MCF 10A (cell line): ENCODE measurements at regions not wholly inside any gene's neighbourhood (a gene's known extent, or its start where the extent isn't known, plus 50 kb on each side); places are given as distances from the start of the nearest gene placed in this dataset.
A peak's percentile ranks its signal among the peaks of the same experiment; 100 is the strongest.
"Not testable (repeated sequence)": the region's sequence is repeated elsewhere in the genome, so short reads cannot be mapped to it uniquely, and the experiment has no call there.

Source experiments
- BruUV-seq: library from RNA; stranded (reverse); fragments of 400-500 nt; replicated peaks from 2 replicates; lab custom pipeline; 2021; lab: Mats Ljungman, UMichigan
- CTCF ChIA-PET: fragments of 300-600 bp; sonication (Branson Sonifier 250); formaldehyde crosslinking; extraction: SDS; loops from one replicate; lab custom pipeline; 2021; ENCODE audit warnings: antibody characterized with exemption, inconsistent platforms; lab: Yijun Ruan, JAX
- POLR2A ChIA-PET: fragments of 300-600, 350-650 bp; sonication (Branson Sonifier 250); formaldehyde crosslinking; extraction: SDS; loops from one replicate; lab custom pipeline; 2020; ENCODE audit warnings: antibody characterized with exemption, inconsistent platforms; lab: Yijun Ruan, JAX
- DNase-seq: peaks from one replicate; pipeline ENCODE4 v3.0.0-alpha.2; 2018; ENCODE audit not compliant: unreplicated experiment
- H3K27ac Mint-ChIP-seq: one replicate; pipeline ENCODE4 v1.8.0; 2022; ENCODE audit warnings: mild to moderate bottlenecking, low read depth, mixed read lengths; ENCODE audit not compliant: unreplicated experiment
- H3K27me3 Mint-ChIP-seq: one replicate; pipeline ENCODE4 v1.8.0; 2022; ENCODE audit warnings: mixed read lengths; ENCODE audit not compliant: insufficient read depth, unreplicated experiment
- H3K36me3 Mint-ChIP-seq: one replicate; pipeline ENCODE4 v1.8.0; 2022; ENCODE audit warnings: mild to moderate bottlenecking, moderate library complexity, mixed read lengths; ENCODE audit not compliant: insufficient read depth, unreplicated experiment
- H3K4me1 Mint-ChIP-seq: one replicate; pipeline ENCODE4 v1.8.0; 2022; ENCODE audit warnings: mixed read lengths; ENCODE audit not compliant: insufficient read depth, unreplicated experiment
- H3K4me3 Mint-ChIP-seq: one replicate; pipeline ENCODE4 v1.8.0; 2022; ENCODE audit warnings: mild to moderate bottlenecking, moderate library complexity, mixed read lengths; ENCODE audit not compliant: unreplicated experiment
- H3K9me3 Mint-ChIP-seq: one replicate; pipeline ENCODE4 v1.8.0; 2022; ENCODE audit warnings: mixed read lengths; ENCODE audit not compliant: unreplicated experiment
- CTCF ChIP-seq: fragments of 200-600 bp; IDR thresholded peaks from one replicate; pipeline ENCODE4 v1.8.0; 2022; ENCODE audit warnings: antibody characterized with exemption, mild to moderate bottlenecking; ENCODE audit not compliant: unreplicated experiment
- intact Hi-C: fragments of 100-400 bp; cut with micrococcal nuclease; formaldehyde crosslinking; loops from 2 replicates; pipeline ENCODE4 v1.14.1; 2022

GRCh38 chr14:55858604-55859003 lies 259.6 kb upstream of the PELI2 start:
- H3K4me1 Mint-ChIP-seq, result no peaks in the 10 kb centered on the region
- no peak for TF ChIP-seq CTCF
- BruUV-seq, result no TSS peak
- ChIA-PET POLR2A (no interaction called here), CTCF (no interaction called here)
- intact Hi-C loops, result no loop called here
- H3K9me3 Mint-ChIP-seq, result peaks cover 27% of the 10 kb centered on the region
- H3K27ac Mint-ChIP-seq, result no peak overlapping the region
- no peak for DNase-seq
- H3K36me3 Mint-ChIP-seq, result no peaks in the 10 kb centered on the region
- no peak overlapping the region for H3K4me3 Mint-ChIP-seq
- H3K27me3 Mint-ChIP-seq, result no peaks in the 10 kb centered on the region

- intact Hi-C loops, H3K4me3 Mint-ChIP-seq, H3K4me1 Mint-ChIP-seq, BruUV-seq, H3K27me3 Mint-ChIP-seq, H3K36me3 Mint-ChIP-seq, H3K27ac Mint-ChIP-seq, DNase-seq: not testable (repeated sequence)
- POLR2A ChIA-PET, result interaction anchor here (1.0 to 1.3 kb wide), 2 partner anchors 9 to 10 kb away, joined by 3 read pairs; no protein-coding TSS in a partner anchor
- peaks cover 27% of the 10 kb centered on the region for H3K9me3 Mint-ChIP-seq
- CTCF ChIA-PET, result interaction anchor here (0.7 kb wide), 1 partner anchor 565 kb away, joined by 4 read pairs; no protein-coding TSS in a partner anchor
These were observed 256.6 kb upstream of the PELI2 start for GRCh38 chr14:55861561-55861960.

DNA sequence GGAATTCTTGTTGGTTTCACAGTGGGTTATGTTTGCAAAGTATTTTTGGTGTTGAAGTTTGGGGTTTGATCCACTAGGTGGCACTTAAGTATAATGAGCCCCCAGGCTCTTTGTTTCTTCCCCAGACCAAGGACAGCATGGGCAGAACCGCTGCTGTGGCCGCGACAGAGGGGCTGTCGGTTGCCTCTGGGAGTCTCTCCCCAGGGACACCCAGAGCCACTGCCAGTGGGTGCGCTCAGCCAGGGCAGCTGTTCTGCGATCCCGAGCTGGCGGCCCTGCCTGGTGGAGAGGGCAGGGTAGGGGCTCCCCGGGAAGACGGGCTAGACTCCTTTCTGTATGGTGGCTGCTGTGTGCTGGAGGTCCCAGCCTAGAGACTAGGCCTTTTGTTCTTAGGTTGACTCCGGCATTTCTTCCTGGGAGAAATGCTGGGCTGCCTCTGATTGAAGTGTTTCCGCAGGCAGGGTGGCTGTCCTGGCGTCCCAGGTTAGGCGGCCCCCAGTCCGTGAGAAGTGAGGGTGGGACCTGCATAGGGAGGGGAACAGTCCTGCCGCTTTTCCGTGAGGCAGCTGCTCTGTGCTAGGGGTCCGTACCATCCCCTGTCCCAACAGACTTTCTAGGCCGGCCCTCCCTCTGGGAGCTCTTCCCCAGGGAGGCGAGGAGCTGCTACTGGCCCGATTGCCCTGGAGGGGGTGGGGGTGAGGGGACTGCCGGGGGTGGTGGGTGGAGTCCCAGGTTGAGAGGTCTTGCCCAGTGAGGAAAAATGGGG lies 253.1 kb upstream of the PELI2 start:
- Mint-ChIP-seq H3K9me3 (peaks cover 17% of the 10 kb centered on the region), H3K27ac (no peak overlapping the region), H3K36me3 (no peaks in the 10 kb centered on the region), H3K27me3 (no peaks in the 10 kb centered on the region), H3K4me3 (no peak overlapping the region), H3K4me1 (no peaks in the 10 kb centered on the region)
- ChIA-PET POLR2A (no interaction called here), CTCF (interaction anchor here (0.5 to 1.1 kb wide), 4 partner anchors 14 to 559 kb away, joined by 3 to 4 read pairs (median 3); no protein-coding TSS in a partner anchor)
- no peak for TF ChIP-seq CTCF
- intact Hi-C loops, result loop anchor here (1.0 to 5.0 kb wide), 2 partner anchors 557 to 609 kb away; no protein-coding TSS in a partner anchor
- no TSS peak for BruUV-seq
- DNase-seq, result peak; percentile 36

- H3K36me3 Mint-ChIP-seq, result no peaks in the 10 kb centered on the region
- BruUV-seq, result no TSS peak
- POLR2A ChIA-PET, result interaction anchor here (0.7 kb wide), 1 partner anchor 38 kb away, joined by 3 read pairs; no protein-coding TSS in a partner anchor
- H3K27ac Mint-ChIP-seq, result no peak overlapping the region
- no peaks in the 10 kb centered on the region for H3K4me1 Mint-ChIP-seq
- TF ChIP-seq CTCF, result no peak
- intact Hi-C loops, result loop anchor here (5.0 kb wide), 1 partner anchor 555 kb away; no protein-coding TSS in a partner anchor
- no peak for DNase-seq
- H3K9me3 Mint-ChIP-seq, result peaks cover 7% of the 10 kb centered on the region
- H3K4me3 Mint-ChIP-seq, result no peak overlapping the region
- CTCF ChIA-PET, result interaction anchor here (2.1 kb wide), 1 partner anchor 17 kb away, joined by 5 read pairs; no protein-coding TSS in a partner anchor
- H3K27me3 Mint-ChIP-seq, result no peaks in the 10 kb centered on the region
These were observed 250.9 kb upstream of the PELI2 start for GRCh38 chr14:55867311-55867710.
